Keratinocyte (primary cell): ENCODE measurements at regions not wholly inside any gene's neighbourhood (a gene's known extent, or its start where the extent isn't known, plus 50 kb on each side); places are given as distances from the start of the nearest gene placed in this dataset.

Experiments used
- EZH2 ChIP-seq: IDR thresholded peaks from one replicate; pipeline ENCODE4 v1.6.1; 2012; ENCODE audit warnings: inconsistent platforms, mild to moderate bottlenecking, low read length, moderate library complexity
- TF ChIP-seq, protein P1 (sequence below), 3 experiments: IDR thresholded peaks in 1 of 3; conservative IDR thresholded peaks in 1 of 3; optimal IDR thresholded peaks in 1 of 3; 2 replicates in 2 of 3; 3 replicates in 1 of 3; pipeline versions ENCODE3 to v1.5.1; 2011; ENCODE audit warnings: low read length in 3 of 3, mild to moderate bottlenecking in 3 of 3, moderate library complexity in 2 of 3, control low read depth in 1 of 3, inconsistent platforms in 1 of 3; ENCODE audit not compliant: insufficient read depth in 2 of 3; ENCODE audit errors: extremely low read depth in 1 of 3

DNA sequence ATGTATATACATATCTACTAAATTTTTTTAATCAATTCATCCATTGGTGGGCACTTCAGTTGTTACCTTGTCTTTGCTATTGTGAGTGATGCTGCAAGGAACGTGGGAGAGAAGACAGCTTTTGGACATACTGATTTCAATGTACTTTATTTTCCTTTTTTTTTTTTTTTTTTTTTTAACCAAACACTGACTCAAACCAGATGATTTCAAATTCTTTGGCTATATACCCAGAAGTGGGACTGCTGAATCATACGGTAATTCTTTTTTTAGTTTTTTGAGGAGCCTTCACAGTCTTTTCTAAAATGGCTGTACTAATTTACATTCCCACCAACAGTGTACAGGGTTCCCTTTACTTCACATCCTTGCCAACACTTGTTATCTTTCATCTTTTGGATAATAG lies 204.7 kb downstream of the INSIG2 start:
- TF ChIP-seq, protein P1, sequence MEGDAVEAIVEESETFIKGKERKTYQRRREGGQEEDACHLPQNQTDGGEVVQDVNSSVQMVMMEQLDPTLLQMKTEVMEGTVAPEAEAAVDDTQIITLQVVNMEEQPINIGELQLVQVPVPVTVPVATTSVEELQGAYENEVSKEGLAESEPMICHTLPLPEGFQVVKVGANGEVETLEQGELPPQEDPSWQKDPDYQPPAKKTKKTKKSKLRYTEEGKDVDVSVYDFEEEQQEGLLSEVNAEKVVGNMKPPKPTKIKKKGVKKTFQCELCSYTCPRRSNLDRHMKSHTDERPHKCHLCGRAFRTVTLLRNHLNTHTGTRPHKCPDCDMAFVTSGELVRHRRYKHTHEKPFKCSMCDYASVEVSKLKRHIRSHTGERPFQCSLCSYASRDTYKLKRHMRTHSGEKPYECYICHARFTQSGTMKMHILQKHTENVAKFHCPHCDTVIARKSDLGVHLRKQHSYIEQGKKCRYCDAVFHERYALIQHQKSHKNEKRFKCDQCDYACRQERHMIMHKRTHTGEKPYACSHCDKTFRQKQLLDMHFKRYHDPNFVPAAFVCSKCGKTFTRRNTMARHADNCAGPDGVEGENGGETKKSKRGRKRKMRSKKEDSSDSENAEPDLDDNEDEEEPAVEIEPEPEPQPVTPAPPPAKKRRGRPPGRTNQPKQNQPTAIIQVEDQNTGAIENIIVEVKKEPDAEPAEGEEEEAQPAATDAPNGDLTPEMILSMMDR (optimal IDR thresholded peaks at IDR 0.05 in 1 of 3, IDR thresholded peaks at IDR 0.05 in 1 of 3, conservative IDR thresholded peaks at IDR 0.05 in 1 of 3; ENCODE audit: extremely low read depth in 1 of 3, insufficient read depth in 2 of 3, low read length in 3 of 3), result no peak
- no peak for TF ChIP-seq EZH2
